ENCODE measurements at regions not wholly inside any gene's neighbourhood (a gene's known extent, or its start where the extent isn't known, plus 50 kb on each side); places are given as distances from the start of the nearest gene placed in this dataset.

DNA sequence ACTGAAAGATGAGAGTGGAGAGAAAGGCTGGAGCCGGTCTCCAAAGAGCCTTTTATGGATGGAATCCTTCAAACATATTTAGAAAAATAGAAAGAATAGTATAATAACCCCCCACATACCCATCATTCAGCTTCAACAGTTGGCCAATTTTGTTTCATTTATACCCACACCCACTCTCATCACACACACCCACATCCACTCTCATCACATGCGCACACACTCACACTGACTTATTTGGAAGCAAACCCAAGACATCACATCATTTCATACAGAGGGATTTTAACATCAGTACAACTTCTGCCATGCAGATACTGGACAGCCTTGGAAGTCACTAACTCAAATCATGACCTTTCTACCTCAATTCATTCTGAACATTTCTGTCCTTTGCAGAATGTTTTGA is 72.8 kb upstream of the CPLX2 start:
- Histone ChIP-seq H3K36me3 (ENCODE audit: control insufficient read depth, insufficient read depth, low read length) (no peaks in the 10 kb centered on the region), H3K27me3 (replicated peaks; ENCODE audit: control insufficient read depth, insufficient read depth, low read length) (peaks cover 2% of the 10 kb centered on the region), H3K4me3 (replicated peaks; ENCODE audit: low read depth, low read length) (no peak overlapping the region)
- no peak for TF ChIP-seq CTCF (IDR thresholded peaks at IDR 0.05; ENCODE audit: insufficient read depth, low read length, poor library complexity, severe bottlenecking)
- no peak for DNase-seq (ENCODE audit: extremely low read depth, insufficient read length)

- no peaks in the 10 kb centered on the region for H3K36me3 ChIP-seq (ENCODE audit: control insufficient read depth, insufficient read depth, low read length)
- no peak for TF ChIP-seq CTCF (IDR thresholded peaks at IDR 0.05; ENCODE audit: insufficient read depth, low read length, poor library complexity, severe bottlenecking)
- DNase-seq (ENCODE audit: extremely low read depth, insufficient read length), result no peak
- no peak overlapping the region for H3K4me3 ChIP-seq (replicated peaks; ENCODE audit: low read depth, low read length)
- H3K27me3 ChIP-seq (replicated peaks; ENCODE audit: control insufficient read depth, insufficient read depth, low read length), result peaks cover 4% of the 10 kb centered on the region
Observed at GRCh38 chr5:175800656-175801081, 70.7 kb upstream of the CPLX2 start.

DNA sequence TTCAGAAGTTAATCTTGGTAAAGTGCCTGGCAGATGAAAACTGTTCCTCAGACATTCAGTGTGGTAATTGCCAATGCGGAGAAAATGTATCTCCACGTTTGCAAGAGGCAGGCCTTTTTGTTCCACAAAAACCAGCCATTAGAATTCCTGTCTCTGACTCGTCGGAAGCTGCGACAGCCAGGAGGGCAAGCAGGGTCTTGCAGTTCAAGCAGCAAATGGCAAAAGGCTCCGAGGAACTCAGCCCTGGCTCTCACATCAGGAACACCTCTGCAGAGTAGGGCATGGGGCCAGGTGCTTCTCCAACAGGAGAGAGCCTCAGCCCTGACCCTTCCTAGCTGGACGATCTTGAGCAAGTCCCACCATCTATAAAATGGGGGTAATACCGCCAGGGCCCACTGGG is 69.0 kb upstream of the CPLX2 start:
- H3K36me3 ChIP-seq (ENCODE audit: control insufficient read depth, insufficient read depth, low read length), result no peaks in the 10 kb centered on the region
- no peak for TF ChIP-seq CTCF (IDR thresholded peaks at IDR 0.05; ENCODE audit: insufficient read depth, low read length, poor library complexity, severe bottlenecking)
- no peak for DNase-seq (ENCODE audit: extremely low read depth, insufficient read length)
- H3K4me3 ChIP-seq (replicated peaks; ENCODE audit: low read depth, low read length), result no peak overlapping the region
- H3K27me3 ChIP-seq (replicated peaks; ENCODE audit: control insufficient read depth, insufficient read depth, low read length), result peaks cover 2% of the 10 kb centered on the region

GRCh38 chr5:175803254-175803653 is 68.1 kb upstream of the CPLX2 start:
- H3K27me3 ChIP-seq (replicated peaks; ENCODE audit: control insufficient read depth, insufficient read depth, low read length), result peaks cover 2% of the 10 kb centered on the region; the same call in 1 of the 2 replicates
- DNase-seq (ENCODE audit: extremely low read depth, insufficient read length), result no peak
- H3K4me3 ChIP-seq (replicated peaks; ENCODE audit: low read depth, low read length), result no peak overlapping the region
- H3K36me3 ChIP-seq (ENCODE audit: control insufficient read depth, insufficient read depth, low read length), result no peaks in the 10 kb centered on the region
- no peak for TF ChIP-seq CTCF (IDR thresholded peaks at IDR 0.05; ENCODE audit: insufficient read depth, low read length, poor library complexity, severe bottlenecking)

DNA sequence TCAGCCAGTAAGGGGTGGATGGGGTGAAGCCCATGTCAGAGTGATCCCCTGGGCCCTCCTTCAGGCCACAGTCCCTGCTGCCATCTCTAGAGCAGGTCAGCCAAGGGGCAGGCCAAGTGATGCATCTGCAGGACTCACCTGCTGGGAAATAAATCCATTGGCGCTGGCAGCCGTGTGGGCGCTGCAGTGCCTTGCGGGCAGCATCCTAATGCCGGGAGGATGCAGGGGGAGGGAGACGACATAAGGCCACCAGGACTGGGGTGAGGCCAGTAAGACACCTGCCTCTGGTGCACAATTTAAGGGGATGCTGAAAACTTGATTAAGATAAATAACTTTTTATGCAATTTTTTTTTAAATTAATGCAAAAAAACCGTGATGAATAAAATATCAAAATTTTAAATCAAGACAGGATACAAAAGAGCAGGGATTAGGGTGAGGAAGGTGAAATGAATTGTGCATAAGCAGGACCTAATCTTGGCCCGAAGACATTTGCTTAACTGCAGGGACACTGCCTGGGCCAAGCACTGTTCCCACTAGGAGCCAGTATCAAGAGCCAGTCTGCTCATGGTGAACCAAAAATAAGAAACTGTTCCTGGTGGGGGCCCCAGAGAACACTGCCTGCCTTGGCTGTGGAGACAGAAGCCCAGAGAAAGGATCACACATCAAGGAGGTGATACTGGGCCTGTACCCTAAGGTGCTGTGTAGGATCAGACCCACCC is 67.5 kb upstream of the CPLX2 start:
- DNase-seq (ENCODE audit: extremely low read depth, insufficient read length), result no peak
- Histone ChIP-seq H3K27me3 (replicated peaks; ENCODE audit: control insufficient read depth, insufficient read depth, low read length) (peaks cover 2% of the 10 kb centered on the region; the same call in 1 of the 2 replicates), H3K4me3 (replicated peaks; ENCODE audit: low read depth, low read length) (no peak overlapping the region), H3K36me3 (ENCODE audit: control insufficient read depth, insufficient read depth, low read length) (no peaks in the 10 kb centered on the region)
- no peak for TF ChIP-seq CTCF (IDR thresholded peaks at IDR 0.05; ENCODE audit: insufficient read depth, low read length, poor library complexity, severe bottlenecking)

All from GM06990 (cell line).